CD14-positive monocyte (primary cell): ENCODE measurements at regions not wholly inside any gene's neighbourhood (a gene's known extent, or its start where the extent isn't known, plus 50 kb on each side); places are given as distances from the start of the nearest gene placed in this dataset.

Source experiments
- DNase-seq, 3 donors: peaks; one replicate each; pipeline ENCODE4 v3.0.0-alpha.2; 2011 to 2022
- H2AFZ ChIP-seq: 2 replicates; pipeline ENCODE4 v1.6.0; 2012; ENCODE audit warnings: mild to moderate bottlenecking, low read depth, low read length, inconsistent platforms; ENCODE audit not compliant: insufficient read depth, poor library complexity, severe bottlenecking
- H3K27ac ChIP-seq, 2 donors: 1 replicate in 1 of 2; 2 replicates in 1 of 2; pipeline ENCODE4 v1.5.1; 2012 to 2013; ENCODE audit warnings: low read length in 2 of 2, control low read depth in 1 of 2, inconsistent platforms in 1 of 2, low read depth in 1 of 2, mild to moderate bottlenecking in 1 of 2
- H3K27me3 ChIP-seq, 2 donors: one replicate each; pipeline versions ENCODE4 v1.6.0 to v1.6.1; 2011 to 2013; ENCODE audit warnings: low read length in 2 of 2; ENCODE audit not compliant: control insufficient read depth in 2 of 2, insufficient read depth in 2 of 2
- H3K36me3 ChIP-seq, 2 donors: replicated peaks in 1 of 2; 1 replicate in 1 of 2; 2 replicates in 1 of 2; pipeline versions ENCODE4 v1.5.1 to v1.6.1; 2012 to 2013; ENCODE audit warnings: low read length in 2 of 2, control low read depth in 1 of 2, inconsistent platforms in 1 of 2, mild to moderate bottlenecking in 1 of 2; ENCODE audit not compliant: insufficient read depth in 2 of 2, control insufficient read depth in 1 of 2
- H3K4me1 ChIP-seq, 2 donors: 1 replicate in 1 of 2; 2 replicates in 1 of 2; pipeline versions ENCODE4 v1.5.1 to v1.6.1; 2012 to 2013; ENCODE audit warnings: low read length in 2 of 2, control low read depth in 1 of 2, inconsistent platforms in 1 of 2, mild to moderate bottlenecking in 1 of 2, moderate library complexity in 1 of 2; ENCODE audit not compliant: insufficient read depth in 2 of 2, control insufficient read depth in 1 of 2
- H3K4me2 ChIP-seq: replicated peaks from 2 replicates; pipeline ENCODE3; 2012; ENCODE audit warnings: low read length, moderate library complexity, mild to moderate bottlenecking; ENCODE audit not compliant: poor library complexity, severe bottlenecking; ENCODE audit errors: extremely low read depth
- H3K4me3 ChIP-seq, 3 experiments: fragments of 200-600 bp in 1 of 3; sonication (generic) in 1 of 3; replicated peaks in 1 of 3; 1 replicate in 2 of 3; 2 replicates in 1 of 3; pipeline ENCODE4 v1.5.1; 2011 to 2013; ENCODE audit warnings: low read length in 3 of 3, mild to moderate bottlenecking in 3 of 3, control low read depth in 2 of 3, low read depth in 2 of 3, inconsistent platforms in 1 of 3, moderate library complexity in 1 of 3
- H3K79me2 ChIP-seq: 2 replicates; pipeline ENCODE4 v1.6.0; 2012; ENCODE audit warnings: mild to moderate bottlenecking, control low read depth, inconsistent platforms, low read length, moderate library complexity; ENCODE audit not compliant: insufficient read depth
- H3K9ac ChIP-seq: 2 replicates; pipeline ENCODE4 v1.6.0; 2017; ENCODE audit warnings: low read length, mild to moderate bottlenecking; ENCODE audit not compliant: insufficient read depth, poor library complexity, severe bottlenecking
- H3K9me3 ChIP-seq, 2 donors: replicated peaks in 1 of 2; 1 replicate in 1 of 2; 2 replicates in 1 of 2; pipeline versions ENCODE4 v1.5.1 to v1.6.1; 2012 to 2013; ENCODE audit warnings: low read length in 2 of 2, control low read depth in 1 of 2; ENCODE audit not compliant: control insufficient read depth in 1 of 2, insufficient read depth in 1 of 2
- H4K20me1 ChIP-seq: 2 replicates; pipeline ENCODE4 v1.6.0; 2012; ENCODE audit warnings: mild to moderate bottlenecking, low read length, control low read depth, moderate library complexity; ENCODE audit not compliant: insufficient read depth
- H3K27ac Mint-ChIP-seq, 7 donors: one replicate each; pipeline ENCODE4 v1.8.0; 2020; ENCODE audit warnings: mild to moderate bottlenecking in 7 of 7, mixed read lengths in 7 of 7, moderate library complexity in 6 of 7, inconsistent platforms in 2 of 7
- H3K27me3 Mint-ChIP-seq, 3 donors: one replicate each; pipeline ENCODE4 v1.8.0; 2021 to 2022; ENCODE audit warnings: low read depth in 3 of 3, mild to moderate bottlenecking in 3 of 3, mixed read lengths in 3 of 3, moderate library complexity in 3 of 3, inconsistent platforms in 1 of 3
- H3K36me3 Mint-ChIP-seq, 2 donors: one replicate each; pipeline ENCODE4 v1.8.0; 2020; ENCODE audit warnings: mixed read lengths in 2 of 2, inconsistent platforms in 1 of 2, mild to moderate bottlenecking in 1 of 2
- H3K4me1 Mint-ChIP-seq: one replicate; pipeline ENCODE4 v1.8.0; 2020; ENCODE audit warnings: mild to moderate bottlenecking, mixed read lengths
- H3K4me3 Mint-ChIP-seq, 2 donors: one replicate each; pipeline ENCODE4 v1.8.0; 2020; ENCODE audit warnings: mild to moderate bottlenecking in 2 of 2, mixed read lengths in 2 of 2, moderate library complexity in 1 of 2
- H3K9me3 Mint-ChIP-seq, 7 donors: one replicate each; pipeline ENCODE4 v1.8.0; 2020 to 2022; ENCODE audit warnings: mixed read lengths in 7 of 7, mild to moderate bottlenecking in 6 of 7, moderate library complexity in 6 of 7, inconsistent platforms in 2 of 7
- WGBS: methylation state at CpG from one replicate; pipeline ENCODE4 v1.1.5; 2013; ENCODE audit warnings: missing lambda C conversion rate; ENCODE audit not compliant: insufficient coverage; 5-methylcytosine and 5-hydroxymethylcytosine counted together
- intact Hi-C, 2 donors: fragments of 100-400 bp; cut with micrococcal nuclease; formaldehyde crosslinking; loops; one replicate each; pipeline versions ENCODE4 v1.15.0 to v1.15.1; 2023
- TF ChIP-seq, protein P1 (sequence below): fragments of 200-600 bp; IDR thresholded peaks from one replicate; pipeline ENCODE4 v1.8.0; 2022; ENCODE audit warnings: antibody characterized with exemption, mild to moderate bottlenecking

DNA sequence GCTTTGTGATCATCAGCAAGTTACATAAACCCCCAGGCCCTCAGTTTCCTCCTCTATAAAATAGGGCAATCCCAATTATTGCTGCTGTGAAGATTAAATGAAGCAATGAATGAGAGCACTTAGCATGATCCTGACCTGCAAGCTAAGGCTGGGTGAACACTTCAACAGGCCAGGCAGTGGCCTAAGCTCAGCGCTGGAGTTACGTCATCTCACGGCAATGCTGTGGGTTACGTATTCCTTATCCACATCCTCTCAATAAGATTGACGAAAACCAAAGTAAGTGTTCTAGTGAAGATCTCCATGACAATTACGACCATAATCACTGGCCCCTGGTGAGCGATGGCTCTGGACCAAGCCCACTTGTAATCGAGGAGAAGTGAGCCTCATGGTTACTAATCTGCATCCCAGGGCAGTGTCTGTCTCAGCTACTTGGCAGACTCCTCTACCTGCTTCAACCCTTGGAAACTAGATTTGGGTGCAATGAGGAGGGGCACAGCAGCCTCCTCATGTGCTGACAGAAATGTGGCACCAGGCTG lies 274.1 kb upstream of the ARID1B start:
- WGBS, result 51% methylated on average over 8 of the region's 8 CpGs
- Histone ChIP-seq H3K9ac (no peak overlapping the region), H3K27ac (no peak overlapping the region), H3K4me3 (no peak overlapping the region), H3K36me3 (no peaks in the 10 kb centered on the region), H3K79me2 (no peaks in the 10 kb centered on the region), H3K4me2 (no peak overlapping the region), H2AFZ (no peak overlapping the region), H4K20me1 (no peaks in the 10 kb centered on the region), H3K4me1 (no peaks in the 10 kb centered on the region), H3K9me3 (no peaks in the 10 kb centered on the region), H3K27me3 (no peaks in the 10 kb centered on the region)
- intact Hi-C loops, result no loop called here
- no peaks in the 10 kb centered on the region for H3K4me1 Mint-ChIP-seq
- no peak for DNase-seq
- no peak overlapping the region for H3K4me3 Mint-ChIP-seq
- H3K27ac Mint-ChIP-seq, result peak overlapping the region in 2 of 7 donors; percentile 15 to 21
- TF ChIP-seq, protein P1, sequence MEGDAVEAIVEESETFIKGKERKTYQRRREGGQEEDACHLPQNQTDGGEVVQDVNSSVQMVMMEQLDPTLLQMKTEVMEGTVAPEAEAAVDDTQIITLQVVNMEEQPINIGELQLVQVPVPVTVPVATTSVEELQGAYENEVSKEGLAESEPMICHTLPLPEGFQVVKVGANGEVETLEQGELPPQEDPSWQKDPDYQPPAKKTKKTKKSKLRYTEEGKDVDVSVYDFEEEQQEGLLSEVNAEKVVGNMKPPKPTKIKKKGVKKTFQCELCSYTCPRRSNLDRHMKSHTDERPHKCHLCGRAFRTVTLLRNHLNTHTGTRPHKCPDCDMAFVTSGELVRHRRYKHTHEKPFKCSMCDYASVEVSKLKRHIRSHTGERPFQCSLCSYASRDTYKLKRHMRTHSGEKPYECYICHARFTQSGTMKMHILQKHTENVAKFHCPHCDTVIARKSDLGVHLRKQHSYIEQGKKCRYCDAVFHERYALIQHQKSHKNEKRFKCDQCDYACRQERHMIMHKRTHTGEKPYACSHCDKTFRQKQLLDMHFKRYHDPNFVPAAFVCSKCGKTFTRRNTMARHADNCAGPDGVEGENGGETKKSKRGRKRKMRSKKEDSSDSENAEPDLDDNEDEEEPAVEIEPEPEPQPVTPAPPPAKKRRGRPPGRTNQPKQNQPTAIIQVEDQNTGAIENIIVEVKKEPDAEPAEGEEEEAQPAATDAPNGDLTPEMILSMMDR, result no peak
- peaks cover 6 to 23% (median 14%) of the 10 kb centered on the region in 7 donors for H3K9me3 Mint-ChIP-seq
- peaks cover 0 to 1% (median 0%) of the 10 kb centered on the region in 3 donors for H3K27me3 Mint-ChIP-seq
- H3K36me3 Mint-ChIP-seq, result no peaks in the 10 kb centered on the region

GRCh38 chr6:156497618-156498017 lies 279.6 kb upstream of the ARID1B start:
- H3K27ac Mint-ChIP-seq, result no peak overlapping the region
- Histone ChIP-seq H3K4me2 (no peak overlapping the region), H3K27me3 (no peaks in the 10 kb centered on the region), H3K36me3 (no peaks in the 10 kb centered on the region), H3K4me1 (no peaks in the 10 kb centered on the region), H3K27ac (no peak overlapping the region), H2AFZ (no peak overlapping the region), H3K9me3 (peaks cover 0 to 3% of the 10 kb centered on the region in 2 donors), H4K20me1 (no peaks in the 10 kb centered on the region), H3K79me2 (no peaks in the 10 kb centered on the region), H3K9ac (no peak overlapping the region), H3K4me3 (no peak overlapping the region)
- peaks cover 9 to 32% (median 18%) of the 10 kb centered on the region in 7 donors for H3K9me3 Mint-ChIP-seq
- intact Hi-C loops, result no loop called here
- peaks cover 0 to 1% (median 0%) of the 10 kb centered on the region in 3 donors for H3K27me3 Mint-ChIP-seq
- no peaks in the 10 kb centered on the region for H3K36me3 Mint-ChIP-seq
- DNase-seq, result no peak
- no peak overlapping the region for H3K4me3 Mint-ChIP-seq
- H3K4me1 Mint-ChIP-seq, result no peaks in the 10 kb centered on the region
- 100% methylated on average over 1 of the region's 2 CpGs for WGBS
- TF ChIP-seq, protein P1, result no peak
